Bronchial epithelial cell (primary cell): ENCODE measurements at regions not wholly inside any gene's neighbourhood (a gene's known extent, or its start where the extent isn't known, plus 50 kb on each side); places are given as distances from the start of the nearest gene placed in this dataset.

ENCODE experiments used
- DNase-seq: peaks from one replicate; pipeline ENCODE4 v3.0.0-alpha.2; 2010; ENCODE audit warnings: low read depth
- FAIRE-seq: peaks from 2 replicates; lab custom pipeline; 2011; peaks lifted over from hg19 to GRCh38; lab: Jason Lieb, UNC
- H3K27me3 ChIP-seq: 2 replicates; pipeline ENCODE4 v1.5.1; 2011; ENCODE audit warnings: low read length; ENCODE audit not compliant: control insufficient read depth, insufficient read depth
- H3K36me3 ChIP-seq: 2 replicates; pipeline ENCODE4 v1.5.1; 2011; ENCODE audit warnings: low read length; ENCODE audit not compliant: control insufficient read depth, insufficient read depth
- H3K4me3 ChIP-seq: 2 replicates; pipeline ENCODE4 v1.5.1; 2011; ENCODE audit warnings: mild to moderate bottlenecking, low read depth, low read length, control low read depth
- CTCF ChIP-seq: IDR thresholded peaks from 2 replicates; pipeline ENCODE4 v1.5.1; 2011; ENCODE audit warnings: mild to moderate bottlenecking, moderate library complexity, low read length, control low read depth, inconsistent platforms; ENCODE audit not compliant: insufficient read depth, severe bottlenecking

- no peak for TF ChIP-seq CTCF
- no peak for DNase-seq
- H3K36me3 ChIP-seq: no peaks in the 10 kb centered on the region
- H3K4me3 ChIP-seq: no peak overlapping the region
- peaks cover 2% of the 10 kb centered on the region for H3K27me3 ChIP-seq
- FAIRE-seq: no peak
Observed at GRCh38 chr22:26918226-26918625, 260.8 kb downstream of the MIAT start.

GRCh38 chr22:26921726-26922125 lies 264.3 kb downstream of the MIAT start:
- TF ChIP-seq CTCF: no peak

GRCh38 chr22:26922806-26923205 lies 265.4 kb downstream of the MIAT start:
- FAIRE-seq (no peak), DNase-seq (no peak)
- no peak for TF ChIP-seq CTCF
- Histone ChIP-seq H3K4me3 (no peak overlapping the region), H3K36me3 (no peaks in the 10 kb centered on the region), H3K27me3 (no peaks in the 10 kb centered on the region)

More at GRCh38 chr22:26921726-26922125, 264.3 kb downstream of the MIAT start:
- FAIRE-seq: no peak
- no peaks in the 10 kb centered on the region for H3K36me3 ChIP-seq
- H3K27me3 ChIP-seq: no peaks in the 10 kb centered on the region
- DNase-seq: no peak
- no peak overlapping the region for H3K4me3 ChIP-seq

- H3K4me3 ChIP-seq: no peak overlapping the region
- TF ChIP-seq CTCF: no peak
- no peak for FAIRE-seq
- H3K27me3 ChIP-seq: no peaks in the 10 kb centered on the region
- DNase-seq: no peak
- no peaks in the 10 kb centered on the region for H3K36me3 ChIP-seq
Observed at GRCh38 chr22:26923531-26923930, 266.1 kb downstream of the MIAT start.

GRCh38 chr22:26927821-26928220 lies 270.4 kb downstream of the MIAT start:
- DNase-seq: no peak
- TF ChIP-seq CTCF: no peak
- FAIRE-seq: no peak
- Histone ChIP-seq H3K36me3 (no peaks in the 10 kb centered on the region), H3K4me3 (no peak overlapping the region), H3K27me3 (no peaks in the 10 kb centered on the region)

GRCh38 chr22:26931471-26931870 lies 274.1 kb downstream of the MIAT start:
- H3K27me3 ChIP-seq: no peaks in the 10 kb centered on the region
- H3K36me3 ChIP-seq: no peaks in the 10 kb centered on the region
- no peak overlapping the region for H3K4me3 ChIP-seq
- no peak for DNase-seq
- TF ChIP-seq CTCF: no peak
- no peak for FAIRE-seq
